B cell (primary cell): ENCODE measurements at regions not wholly inside any gene's neighbourhood (a gene's known extent, or its start where the extent isn't known, plus 50 kb on each side); places are given as distances from the start of the nearest gene placed in this dataset.

Source experiments
- ATAC-seq: fragments of 200-7000 bp; cut with Tn5 transposase; one replicate; pipeline ENCODE4 v1.10.0; 2021; ENCODE audit warnings: low read depth, mild to moderate bottlenecking, moderate number of reproducible peaks, moderate library complexity
- CTCF ChIA-PET: fragments of 350-600 bp; sonication (Branson Sonifier 250); formaldehyde crosslinking; loops from one replicate; lab custom pipeline; 2021; ENCODE audit warnings: antibody characterized with exemption, inconsistent platforms; lab: Charles Lee
- POLR2A ChIA-PET: fragments of 350-600 bp; sonication (Branson Sonifier 250); formaldehyde crosslinking; loops from one replicate; lab custom pipeline; 2021; ENCODE audit warnings: antibody characterized with exemption; lab: Charles Lee
- DNase-seq: peaks from one replicate; pipeline ENCODE4 v3.0.0; 2013
- H2AFZ ChIP-seq: 2 replicates; pipeline ENCODE4 v1.6.1; 2012; ENCODE audit warnings: mild to moderate bottlenecking, low read depth, low read length; ENCODE audit not compliant: insufficient read depth, poor library complexity, severe bottlenecking
- H3K27ac ChIP-seq, 2 donors: 1 replicate in 1 of 2; 2 replicates in 1 of 2; pipeline ENCODE4 v1.5.1; 2012 to 2013; ENCODE audit warnings: low read length in 2 of 2, mild to moderate bottlenecking in 2 of 2, moderate library complexity in 1 of 2
- H3K27me3 ChIP-seq, 4 experiments: fragments of 200-600 bp in 1 of 4; sonication (generic) in 1 of 4; replicated peaks in 1 of 4; 1 replicate in 2 of 4; 2 replicates in 2 of 4; pipeline versions ENCODE4 v1.6.1 to v1.7.0; 2013 to 2016; ENCODE audit warnings: low read length in 3 of 4, mild to moderate bottlenecking in 2 of 4, mixed read lengths in 1 of 4, moderate library complexity in 1 of 4; ENCODE audit not compliant: insufficient read depth in 4 of 4, control insufficient read depth in 3 of 4; ENCODE audit errors: control extremely low read depth in 1 of 4
- H3K36me3 ChIP-seq, 2 experiments: replicated peaks in 1 of 2; 1 replicate in 1 of 2; 2 replicates in 1 of 2; pipeline versions ENCODE4 v1.6.1 to v1.7.1; 2013; ENCODE audit warnings: low read length in 1 of 2; ENCODE audit not compliant: insufficient read depth in 2 of 2, control insufficient read depth in 1 of 2; ENCODE audit errors: control extremely low read depth in 1 of 2, extremely low read depth in 1 of 2
- H3K4me1 ChIP-seq, 2 donors: fragments of 200-600 bp in 1 of 2; sonication (generic) in 1 of 2; 1 replicate in 1 of 2; 2 replicates in 1 of 2; pipeline versions ENCODE4 v1.5.1 to v1.6.1; 2013 to 2017; ENCODE audit warnings: low read length in 2 of 2; ENCODE audit not compliant: control insufficient read depth in 2 of 2, insufficient read depth in 2 of 2
- H3K4me2 ChIP-seq: replicated peaks from 2 replicates; pipeline ENCODE3; 2012; ENCODE audit warnings: mild to moderate bottlenecking, low read depth, low read length; ENCODE audit not compliant: poor library complexity, severe bottlenecking
- H3K4me3 ChIP-seq, 5 experiments: fragments of 200-600 bp in 1 of 5; sonication (generic) in 1 of 5; 1 replicate in 3 of 5; 2 replicates in 2 of 5; pipeline versions ENCODE4 v1.5.1 to v1.7.0; 2011 to 2016; ENCODE audit warnings: low read length in 4 of 5, mild to moderate bottlenecking in 4 of 5, low read depth in 2 of 5, control low read depth in 1 of 5, moderate library complexity in 1 of 5; ENCODE audit not compliant: insufficient read depth in 1 of 5; ENCODE audit errors: control extremely low read depth in 1 of 5, extremely low read depth in 1 of 5
- H3K79me2 ChIP-seq: fragments of 200-600 bp; sonication (generic); one replicate; pipeline ENCODE4 v1.6.0; 2016; ENCODE audit warnings: low read length; ENCODE audit not compliant: control insufficient read depth, insufficient read depth
- H3K9ac ChIP-seq: fragments of 200-600 bp; sonication (generic); 2 replicates; pipeline ENCODE4 v1.6.1; 2017; ENCODE audit warnings: mild to moderate bottlenecking, low read length, moderate library complexity
- H3K9me3 ChIP-seq, 3 donors: one replicate each; pipeline versions ENCODE4 v1.6.1 to v1.7.1; 2013; ENCODE audit warnings: low read length in 2 of 3; ENCODE audit not compliant: control insufficient read depth in 2 of 3, insufficient read depth in 1 of 3; ENCODE audit errors: control extremely low read depth in 1 of 3
- H4K20me1 ChIP-seq: 2 replicates; pipeline ENCODE4 v1.6.0; 2012; ENCODE audit warnings: mild to moderate bottlenecking, low read length; ENCODE audit not compliant: insufficient read depth, control insufficient read depth, poor library complexity, severe bottlenecking
- H3K27ac Mint-ChIP-seq: one replicate; pipeline ENCODE4 v1.8.0; 2021; ENCODE audit warnings: mixed read lengths
- H3K27me3 Mint-ChIP-seq: one replicate; pipeline ENCODE4 v1.8.0; 2021; ENCODE audit warnings: mixed read lengths
- H3K4me1 Mint-ChIP-seq: one replicate; pipeline ENCODE4 v1.8.0; 2021; ENCODE audit warnings: mixed read lengths
- H3K4me3 Mint-ChIP-seq: one replicate; pipeline ENCODE4 v1.8.0; 2021; ENCODE audit warnings: mixed read lengths
- H3K9me3 Mint-ChIP-seq: one replicate; pipeline ENCODE4 v1.8.0; 2022; ENCODE audit warnings: mixed read lengths; ENCODE audit not compliant: insufficient read depth
- EZH2 ChIP-seq: IDR thresholded peaks from 2 replicates; pipeline ENCODE4 v1.6.1; 2012; ENCODE audit warnings: borderline replicate concordance, low read depth, mild to moderate bottlenecking, moderate library complexity, low read length; ENCODE audit not compliant: insufficient read depth, poor library complexity, severe bottlenecking
- WGBS: methylation state at CpG from one replicate; pipeline ENCODE4 v1.1.5; 2013; ENCODE audit warnings: missing lambda C conversion rate; ENCODE audit not compliant: insufficient coverage; 5-methylcytosine and 5-hydroxymethylcytosine counted together
- intact Hi-C: fragments of 100-400 bp; cut with micrococcal nuclease; formaldehyde crosslinking; loops from one replicate; pipeline ENCODE4 v1.10.0; 2022
- TF ChIP-seq, protein P1 (sequence below): fragments of 200-600 bp; IDR thresholded peaks from one replicate; pipeline ENCODE4 v1.8.0; 2022; ENCODE audit warnings: antibody characterized with exemption, mild to moderate bottlenecking

DNA sequence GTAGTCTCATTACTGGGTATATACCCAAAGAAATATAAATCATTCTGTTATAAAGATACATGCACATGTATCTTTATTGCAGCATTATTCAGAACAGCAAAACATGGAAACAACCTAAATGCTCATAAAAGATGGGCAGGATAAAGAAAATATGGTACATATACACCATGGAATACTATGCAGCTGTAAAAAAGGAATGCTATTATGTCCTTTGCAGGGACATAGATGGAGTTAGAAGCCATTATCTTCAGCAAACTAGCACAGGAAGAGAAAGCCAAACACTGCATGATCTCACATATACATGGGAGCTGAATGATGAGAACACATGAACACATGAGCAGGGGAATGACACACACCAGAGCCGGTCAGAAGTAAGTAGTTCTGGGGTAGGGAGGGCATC is 297.4 kb upstream of the GLI3 start:
- no peaks in the 10 kb centered on the region for H3K4me1 Mint-ChIP-seq
- Histone ChIP-seq H3K9ac (no peak overlapping the region), H2AFZ (no peak overlapping the region), H3K79me2 (no peaks in the 10 kb centered on the region), H3K27me3 (no peaks in the 10 kb centered on the region), H3K4me1 (no peaks in the 10 kb centered on the region), H3K4me3 (no peak overlapping the region), H3K36me3 (no peaks in the 10 kb centered on the region), H3K27ac (no peak overlapping the region), H4K20me1 (no peaks in the 10 kb centered on the region), H3K4me2 (no peak overlapping the region), H3K9me3 (peaks cover 0 to 5% (median 0%) of the 10 kb centered on the region in 3 donors)
- TF ChIP-seq, protein P1, sequence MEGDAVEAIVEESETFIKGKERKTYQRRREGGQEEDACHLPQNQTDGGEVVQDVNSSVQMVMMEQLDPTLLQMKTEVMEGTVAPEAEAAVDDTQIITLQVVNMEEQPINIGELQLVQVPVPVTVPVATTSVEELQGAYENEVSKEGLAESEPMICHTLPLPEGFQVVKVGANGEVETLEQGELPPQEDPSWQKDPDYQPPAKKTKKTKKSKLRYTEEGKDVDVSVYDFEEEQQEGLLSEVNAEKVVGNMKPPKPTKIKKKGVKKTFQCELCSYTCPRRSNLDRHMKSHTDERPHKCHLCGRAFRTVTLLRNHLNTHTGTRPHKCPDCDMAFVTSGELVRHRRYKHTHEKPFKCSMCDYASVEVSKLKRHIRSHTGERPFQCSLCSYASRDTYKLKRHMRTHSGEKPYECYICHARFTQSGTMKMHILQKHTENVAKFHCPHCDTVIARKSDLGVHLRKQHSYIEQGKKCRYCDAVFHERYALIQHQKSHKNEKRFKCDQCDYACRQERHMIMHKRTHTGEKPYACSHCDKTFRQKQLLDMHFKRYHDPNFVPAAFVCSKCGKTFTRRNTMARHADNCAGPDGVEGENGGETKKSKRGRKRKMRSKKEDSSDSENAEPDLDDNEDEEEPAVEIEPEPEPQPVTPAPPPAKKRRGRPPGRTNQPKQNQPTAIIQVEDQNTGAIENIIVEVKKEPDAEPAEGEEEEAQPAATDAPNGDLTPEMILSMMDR = no peak
- TF ChIP-seq EZH2 = no peak
- H3K27me3 Mint-ChIP-seq = no peaks in the 10 kb centered on the region
- CTCF ChIA-PET = no interaction called here
- no peak overlapping the region for H3K4me3 Mint-ChIP-seq
- H3K9me3 Mint-ChIP-seq = peaks cover 14% of the 10 kb centered on the region
- WGBS = no CpG with 5 or more reads among the region's 1 CpG
- ATAC-seq (no peak), DNase-seq (no peak)
- intact Hi-C loops = no loop called here
- no peak overlapping the region for H3K27ac Mint-ChIP-seq
- POLR2A ChIA-PET = no interaction called here

DNA sequence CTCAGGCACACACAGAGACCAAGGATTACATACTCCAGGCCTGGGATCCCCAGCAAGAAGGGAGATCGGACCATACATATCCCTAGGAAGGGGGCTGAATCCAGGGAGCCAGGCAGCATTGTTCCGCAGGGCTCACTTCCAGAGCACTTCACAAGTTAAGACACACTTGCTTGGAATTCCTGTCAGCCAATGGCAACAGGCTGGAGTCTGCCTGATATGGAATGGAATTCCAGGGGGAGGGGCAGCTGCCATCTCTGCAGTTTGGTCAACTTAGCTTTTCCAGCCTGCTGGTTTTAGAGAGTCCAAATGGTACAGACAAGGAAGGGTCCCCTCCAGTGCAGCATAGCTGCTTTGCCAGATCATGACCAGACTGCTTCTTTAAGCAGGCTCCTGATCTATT is 290.0 kb upstream of the GLI3 start:
- H4K20me1 ChIP-seq = no peaks in the 10 kb centered on the region
- ChIA-PET POLR2A (no interaction called here), CTCF (no interaction called here)
- Mint-ChIP-seq H3K4me1 (no peaks in the 10 kb centered on the region), H3K4me3 (no peak overlapping the region), H3K27me3 (peaks cover 5% of the 10 kb centered on the region), H3K9me3 (peaks cover 7% of the 10 kb centered on the region), H3K27ac (no peak overlapping the region)
- no peaks in the 10 kb centered on the region for H3K27me3 ChIP-seq
- no peak overlapping the region for H3K4me2 ChIP-seq
- H3K27ac ChIP-seq = no peak overlapping the region
- TF ChIP-seq, protein P1 = no peak
- TF ChIP-seq EZH2 = no peak
- WGBS = no CpG with 5 or more reads among the region's 2 CpGs
- H2AFZ ChIP-seq = no peak overlapping the region
- ATAC-seq = no peak
- H3K9ac ChIP-seq = no peak overlapping the region
- no peaks in the 10 kb centered on the region for H3K79me2 ChIP-seq
- no peak overlapping the region for H3K4me3 ChIP-seq
- peaks cover 0 to 14% (median 0%) of the 10 kb centered on the region in 3 donors for H3K9me3 ChIP-seq
- no peaks in the 10 kb centered on the region for H3K36me3 ChIP-seq
- intact Hi-C loops = no loop called here
- no peak for DNase-seq
- H3K4me1 ChIP-seq = no peaks in the 10 kb centered on the region
